Neural cell (in vitro differentiated cells): ENCODE measurements at regions not wholly inside any gene's neighbourhood (a gene's known extent, or its start where the extent isn't known, plus 50 kb on each side); places are given as distances from the start of the nearest gene placed in this dataset.

Source experiments
- H2AFZ ChIP-seq: fragments of 200-600, 300-800 bp; sonication (generic), shearing (Covaris generic); 2 replicates; pipeline ENCODE4 v1.6.0; 2014; ENCODE audit warnings: low read depth, mild to moderate bottlenecking, antibody characterized with exemption, low read length, moderate library complexity
- H3F3A ChIP-seq: fragments of 200-600 bp; shearing (Covaris generic); 2 replicates; pipeline ENCODE4 v1.6.1; 2016; ENCODE audit warnings: mild to moderate bottlenecking, moderate library complexity, mixed read lengths, antibody characterized with exemption, low read length; ENCODE audit not compliant: insufficient read depth, poor library complexity, severe bottlenecking
- H3K27ac ChIP-seq: fragments of 200-600, 300-800 bp; sonication (generic), shearing (Covaris generic); 2 replicates; pipeline ENCODE4 v1.5.1; 2014; ENCODE audit warnings: mild to moderate bottlenecking, low read length, moderate library complexity
- H3K27me3 ChIP-seq: fragments of 300-800, 200-600 bp; sonication (generic), shearing (Covaris generic); 2 replicates; pipeline ENCODE4 v1.6.0; 2014; ENCODE audit warnings: mild to moderate bottlenecking, low read depth, low read length, moderate library complexity; ENCODE audit not compliant: insufficient read depth
- H3K36me3 ChIP-seq: fragments of 300-800, 200-600 bp; sonication (generic), shearing (Covaris generic); 2 replicates; pipeline ENCODE4 v1.5.1; 2014; ENCODE audit warnings: mild to moderate bottlenecking, antibody characterized with exemption, low read length, moderate library complexity; ENCODE audit not compliant: insufficient read depth
- H3K4me2 ChIP-seq: fragments of 300-800, 200-600 bp; sonication (generic), shearing (Covaris generic); 2 replicates; pipeline ENCODE4 v1.6.0; 2014; ENCODE audit warnings: mild to moderate bottlenecking, low read length
- H3K4me3 ChIP-seq: fragments of 300-800, 200-600 bp; sonication (generic), shearing (Covaris generic); 2 replicates; pipeline ENCODE4 v1.5.1; 2014; ENCODE audit warnings: mild to moderate bottlenecking, low read length, moderate library complexity
- H3K79me2 ChIP-seq: fragments of 200-600 bp; shearing (Covaris generic); replicated peaks from 2 replicates; pipeline ENCODE4 v1.6.0; 2014; ENCODE audit warnings: mild to moderate bottlenecking, low read length, moderate library complexity; ENCODE audit not compliant: insufficient read depth
- H3K9ac ChIP-seq: fragments of 300-800, 200-600 bp; sonication (generic), shearing (Covaris generic); 2 replicates; pipeline ENCODE4 v1.6.1; 2016; ENCODE audit warnings: mild to moderate bottlenecking, low read length, mixed read lengths
- H3K9me2 ChIP-seq: fragments of 200-600 bp; shearing (Covaris generic); 2 replicates; pipeline ENCODE4 v1.6.1; 2016; ENCODE audit warnings: mild to moderate bottlenecking, low read length, mixed read lengths; ENCODE audit not compliant: insufficient read depth
- H3K9me3 ChIP-seq: fragments of 200-600, 300-800 bp; sonication (generic), shearing (Covaris generic); 2 replicates; pipeline ENCODE4 v1.6.1; 2016; ENCODE audit warnings: mild to moderate bottlenecking, mixed run types, low read length, moderate library complexity, mixed read lengths
- H4K20me1 ChIP-seq: fragments of 200-600 bp; shearing (Covaris generic); 2 replicates; pipeline ENCODE4 v1.6.1; 2016; ENCODE audit warnings: mild to moderate bottlenecking, mixed run types; ENCODE audit not compliant: insufficient read depth
- EP300 ChIP-seq: fragments of 450-650 bp; conservative IDR thresholded peaks from 2 replicates; pipeline ENCODE4 v1.6.1; 2014; ENCODE audit warnings: antibody characterized with exemption, mild to moderate bottlenecking, moderate library complexity; ENCODE audit not compliant: poor library complexity, severe bottlenecking
- EZH2 ChIP-seq: fragments of 200-600, 300-800 bp; shearing (Covaris generic), sonication (generic); IDR thresholded peaks from 2 replicates; pipeline ENCODE4 v1.6.1; 2014; ENCODE audit warnings: antibody characterized with exemption, low read length, borderline replicate concordance, mild to moderate bottlenecking; ENCODE audit not compliant: insufficient read depth, poor library complexity, severe bottlenecking
- MXI1 ChIP-seq: fragments of 450-650 bp; conservative IDR thresholded peaks from 2 replicates; pipeline ENCODE4 v1.6.1; 2014; ENCODE audit warnings: antibody characterized with exemption, mild to moderate bottlenecking; ENCODE audit not compliant: poor library complexity, severe bottlenecking
- POLR2AphosphoS5 ChIP-seq: IDR thresholded peaks from 2 replicates; pipeline ENCODE4 v1.6.1; 2012
- RAD21 ChIP-seq: fragments of 450-650 bp; conservative IDR thresholded peaks from 2 replicates; pipeline ENCODE4 v1.6.1; 2014; ENCODE audit warnings: antibody characterized with exemption, mild to moderate bottlenecking, moderate library complexity
- SMC3 ChIP-seq: fragments of 450-650 bp; conservative IDR thresholded peaks from 2 replicates; pipeline ENCODE4 v1.6.1; 2014; ENCODE audit warnings: antibody characterized with exemption, mild to moderate bottlenecking, moderate library complexity; ENCODE audit not compliant: poor library complexity
- TAF1 ChIP-seq: IDR thresholded peaks from 2 replicates; pipeline ENCODE4 v1.6.1; 2012; ENCODE audit warnings: low read depth
- TF ChIP-seq, protein P1 (sequence below): IDR thresholded peaks from 2 replicates; pipeline ENCODE4 v1.6.1; 2012; ENCODE audit warnings: borderline replicate concordance
- TF ChIP-seq, protein P2 (sequence below): fragments of 450-650 bp; IDR thresholded peaks from 2 replicates; pipeline ENCODE4 v1.5.1; 2014; ENCODE audit warnings: antibody characterized with exemption, mild to moderate bottlenecking, moderate library complexity; ENCODE audit not compliant: poor library complexity, severe bottlenecking

DNA sequence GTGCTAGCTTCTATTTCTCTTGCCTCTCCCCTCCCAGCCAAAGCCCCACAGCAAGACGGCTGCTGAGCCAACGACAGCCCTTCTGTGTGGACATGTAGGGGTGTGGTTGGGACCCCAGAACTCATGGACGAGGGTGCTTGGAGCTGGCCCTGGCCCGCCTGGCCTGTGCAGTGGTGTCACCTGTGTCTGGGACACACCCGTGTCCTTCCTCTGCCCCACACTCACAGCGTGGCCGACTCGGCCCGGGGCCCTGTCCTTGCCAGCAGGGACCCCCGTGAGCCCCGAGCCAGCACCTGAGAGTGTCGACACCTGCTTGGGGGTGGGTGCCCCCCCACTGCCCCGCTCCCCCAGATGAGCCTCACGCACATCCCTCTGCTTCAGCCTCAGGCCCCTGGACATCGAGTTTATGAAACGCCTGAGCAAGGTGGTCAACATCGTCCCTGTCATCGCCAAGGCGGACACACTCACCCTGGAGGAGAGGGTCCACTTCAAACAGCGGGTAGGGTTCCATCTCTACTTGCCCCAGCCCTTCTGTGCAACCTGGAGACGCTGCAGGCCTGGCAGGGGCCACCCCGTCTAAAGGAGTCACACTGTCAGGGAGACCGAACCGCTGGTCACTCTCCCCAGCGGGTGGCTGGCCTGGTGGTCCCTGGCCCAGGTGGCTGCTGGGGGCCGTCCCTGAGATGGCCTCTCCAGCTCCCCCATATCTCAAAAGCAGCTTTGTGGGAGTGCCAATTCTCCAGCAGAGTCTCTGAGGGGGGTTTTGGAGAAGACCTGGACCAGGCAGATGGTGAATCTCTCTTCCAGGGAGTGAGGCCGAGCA is 349.8 kb downstream of the SEC14L1 start:
- Histone ChIP-seq H3K9ac (no peak overlapping the region), H4K20me1 (no peaks in the 10 kb centered on the region), H3K9me2 (no peaks in the 10 kb centered on the region), H3F3A (no peaks in the 10 kb centered on the region), H3K79me2 (no peaks in the 10 kb centered on the region), H3K27me3 (no peaks in the 10 kb centered on the region), H3K27ac (no peak overlapping the region), H2AFZ (no peak overlapping the region), H3K4me2 (no peak overlapping the region), H3K9me3 (no peaks in the 10 kb centered on the region), H3K4me3 (no peak overlapping the region), H3K36me3 (no peaks in the 10 kb centered on the region)
- no peak for TF ChIP-seq SMC3
- TF ChIP-seq MXI1, result no peak
- no peak for TF ChIP-seq EP300
- TF ChIP-seq, protein P1, sequence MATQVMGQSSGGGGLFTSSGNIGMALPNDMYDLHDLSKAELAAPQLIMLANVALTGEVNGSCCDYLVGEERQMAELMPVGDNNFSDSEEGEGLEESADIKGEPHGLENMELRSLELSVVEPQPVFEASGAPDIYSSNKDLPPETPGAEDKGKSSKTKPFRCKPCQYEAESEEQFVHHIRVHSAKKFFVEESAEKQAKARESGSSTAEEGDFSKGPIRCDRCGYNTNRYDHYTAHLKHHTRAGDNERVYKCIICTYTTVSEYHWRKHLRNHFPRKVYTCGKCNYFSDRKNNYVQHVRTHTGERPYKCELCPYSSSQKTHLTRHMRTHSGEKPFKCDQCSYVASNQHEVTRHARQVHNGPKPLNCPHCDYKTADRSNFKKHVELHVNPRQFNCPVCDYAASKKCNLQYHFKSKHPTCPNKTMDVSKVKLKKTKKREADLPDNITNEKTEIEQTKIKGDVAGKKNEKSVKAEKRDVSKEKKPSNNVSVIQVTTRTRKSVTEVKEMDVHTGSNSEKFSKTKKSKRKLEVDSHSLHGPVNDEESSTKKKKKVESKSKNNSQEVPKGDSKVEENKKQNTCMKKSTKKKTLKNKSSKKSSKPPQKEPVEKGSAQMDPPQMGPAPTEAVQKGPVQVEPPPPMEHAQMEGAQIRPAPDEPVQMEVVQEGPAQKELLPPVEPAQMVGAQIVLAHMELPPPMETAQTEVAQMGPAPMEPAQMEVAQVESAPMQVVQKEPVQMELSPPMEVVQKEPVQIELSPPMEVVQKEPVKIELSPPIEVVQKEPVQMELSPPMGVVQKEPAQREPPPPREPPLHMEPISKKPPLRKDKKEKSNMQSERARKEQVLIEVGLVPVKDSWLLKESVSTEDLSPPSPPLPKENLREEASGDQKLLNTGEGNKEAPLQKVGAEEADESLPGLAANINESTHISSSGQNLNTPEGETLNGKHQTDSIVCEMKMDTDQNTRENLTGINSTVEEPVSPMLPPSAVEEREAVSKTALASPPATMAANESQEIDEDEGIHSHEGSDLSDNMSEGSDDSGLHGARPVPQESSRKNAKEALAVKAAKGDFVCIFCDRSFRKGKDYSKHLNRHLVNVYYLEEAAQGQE, result no peak
- TF ChIP-seq EZH2, result no peak
- TF ChIP-seq, protein P2, sequence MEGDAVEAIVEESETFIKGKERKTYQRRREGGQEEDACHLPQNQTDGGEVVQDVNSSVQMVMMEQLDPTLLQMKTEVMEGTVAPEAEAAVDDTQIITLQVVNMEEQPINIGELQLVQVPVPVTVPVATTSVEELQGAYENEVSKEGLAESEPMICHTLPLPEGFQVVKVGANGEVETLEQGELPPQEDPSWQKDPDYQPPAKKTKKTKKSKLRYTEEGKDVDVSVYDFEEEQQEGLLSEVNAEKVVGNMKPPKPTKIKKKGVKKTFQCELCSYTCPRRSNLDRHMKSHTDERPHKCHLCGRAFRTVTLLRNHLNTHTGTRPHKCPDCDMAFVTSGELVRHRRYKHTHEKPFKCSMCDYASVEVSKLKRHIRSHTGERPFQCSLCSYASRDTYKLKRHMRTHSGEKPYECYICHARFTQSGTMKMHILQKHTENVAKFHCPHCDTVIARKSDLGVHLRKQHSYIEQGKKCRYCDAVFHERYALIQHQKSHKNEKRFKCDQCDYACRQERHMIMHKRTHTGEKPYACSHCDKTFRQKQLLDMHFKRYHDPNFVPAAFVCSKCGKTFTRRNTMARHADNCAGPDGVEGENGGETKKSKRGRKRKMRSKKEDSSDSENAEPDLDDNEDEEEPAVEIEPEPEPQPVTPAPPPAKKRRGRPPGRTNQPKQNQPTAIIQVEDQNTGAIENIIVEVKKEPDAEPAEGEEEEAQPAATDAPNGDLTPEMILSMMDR, result no peak

DNA sequence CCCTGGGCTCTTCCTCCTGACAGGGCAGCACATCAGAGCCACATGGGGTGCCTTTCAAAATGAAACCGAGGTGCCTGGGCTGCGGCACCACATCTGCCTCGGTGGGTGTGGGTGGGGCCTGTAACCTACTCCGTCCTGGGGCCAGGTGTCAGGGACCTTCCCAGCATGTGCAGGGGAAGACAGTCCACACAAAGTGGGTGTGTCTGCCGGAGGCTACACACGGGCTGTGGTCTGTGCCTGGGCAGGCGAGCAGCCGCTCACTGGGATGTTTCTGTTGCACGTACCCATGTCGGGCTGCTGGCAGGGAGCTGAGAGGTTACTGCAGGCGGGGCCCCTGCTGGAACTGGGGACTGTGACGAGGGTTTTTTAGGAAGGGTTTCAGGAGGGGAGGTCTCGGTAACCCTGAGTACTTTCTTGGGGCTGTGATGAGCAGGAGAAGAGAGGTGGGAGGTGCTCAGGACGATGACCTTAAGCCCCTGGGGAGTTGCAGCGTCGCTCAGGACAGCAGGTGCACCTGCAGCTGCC is 351.2 kb downstream of the SEC14L1 start:
- Histone ChIP-seq H3F3A (no peaks in the 10 kb centered on the region), H3K4me2 (no peak overlapping the region), H3K4me3 (no peak overlapping the region), H4K20me1 (no peaks in the 10 kb centered on the region), H3K27ac (no peak overlapping the region), H3K79me2 (no peaks in the 10 kb centered on the region), H3K9ac (no peak overlapping the region), H2AFZ (no peak overlapping the region), H3K36me3 (no peaks in the 10 kb centered on the region), H3K9me2 (no peaks in the 10 kb centered on the region), H3K9me3 (no peaks in the 10 kb centered on the region), H3K27me3 (no peaks in the 10 kb centered on the region)
- TF ChIP-seq EZH2, result no peak
- no peak for TF ChIP-seq TAF1
- TF ChIP-seq MXI1, result no peak
- TF ChIP-seq, protein P1, result no peak
- no peak for TF ChIP-seq POLR2AphosphoS5
- no peak for TF ChIP-seq SMC3
- TF ChIP-seq, protein P2, result no peak
- no peak for TF ChIP-seq RAD21
- no peak for TF ChIP-seq EP300
